CD4-positive, alpha-beta T cell treated with Interleukin-2 at 100 ng/mL for 4 hours (primary cell): ENCODE measurements at regions not wholly inside any gene's neighbourhood (a gene's known extent, or its start where the extent isn't known, plus 50 kb on each side); places are given as distances from the start of the nearest gene placed in this dataset.
"Not testable (repeated sequence)": the region's sequence is repeated elsewhere in the genome, so short reads cannot be mapped to it uniquely, and the experiment has no call there.

ENCODE experiments used
- DNase-seq: peaks from one replicate; pipeline ENCODE4 v3.0.0-alpha.2; 2020; ENCODE audit warnings: low spot score

DNA sequence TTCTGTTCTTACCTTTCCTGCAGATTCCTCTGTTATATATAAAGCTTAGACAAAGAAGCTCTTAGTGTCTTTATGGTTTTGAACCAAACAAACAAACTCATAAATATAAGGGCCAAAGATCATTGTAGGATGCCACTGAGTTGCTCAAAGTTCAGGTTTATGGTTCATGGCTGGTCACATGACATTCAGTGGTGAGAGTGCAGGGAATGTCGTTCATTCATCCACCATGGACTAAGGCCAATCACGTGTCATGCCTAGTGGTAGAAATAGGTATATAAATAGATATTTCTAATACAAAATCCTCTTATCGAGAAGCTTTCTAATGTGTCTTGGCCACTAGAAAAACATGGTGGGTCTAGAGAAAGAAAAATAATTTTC, 119.4 kb downstream of the GATA3 start:
- DNase-seq: no peak

DNA sequence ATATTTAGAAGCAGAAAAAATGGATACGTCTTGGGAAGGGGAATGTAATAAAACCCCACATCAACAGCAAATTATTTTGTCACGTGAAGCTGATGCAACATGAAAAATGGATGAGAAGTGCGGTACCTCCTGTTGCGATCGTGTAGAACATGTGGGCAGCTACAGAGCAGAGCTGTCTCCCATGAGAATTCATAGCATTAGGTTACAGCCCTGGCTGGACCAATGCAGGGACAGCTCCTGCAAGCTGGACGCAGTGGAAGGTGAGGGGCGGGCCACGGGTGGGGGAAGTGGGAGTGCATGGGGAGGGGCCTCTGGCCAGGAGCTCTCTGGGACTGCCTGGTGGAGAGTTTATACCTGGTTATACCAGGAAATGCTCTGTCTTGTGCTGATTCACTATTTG, 120.3 kb downstream of the GATA3 start:
- no peak for DNase-seq

DNA sequence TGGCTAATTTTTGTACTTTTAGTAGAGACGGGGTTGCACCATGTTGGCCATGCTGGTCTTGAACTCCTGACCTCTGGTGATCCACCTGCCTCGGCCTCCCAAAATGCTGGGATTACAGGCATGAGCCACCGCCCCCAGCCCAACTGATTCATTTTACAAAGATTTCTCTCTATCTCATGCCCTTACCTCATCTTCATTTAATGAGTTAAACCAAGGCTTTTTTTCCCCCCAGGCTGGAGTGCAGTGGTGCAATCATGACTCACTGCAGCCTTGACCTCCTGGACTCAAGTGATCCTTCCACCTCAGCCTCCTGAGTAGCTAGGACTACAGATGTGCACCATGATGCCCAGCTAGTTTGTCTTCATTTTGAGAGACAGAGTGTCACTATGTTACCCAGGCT, 123.0 kb downstream of the GATA3 start:
- DNase-seq: not testable (repeated sequence)

DNA sequence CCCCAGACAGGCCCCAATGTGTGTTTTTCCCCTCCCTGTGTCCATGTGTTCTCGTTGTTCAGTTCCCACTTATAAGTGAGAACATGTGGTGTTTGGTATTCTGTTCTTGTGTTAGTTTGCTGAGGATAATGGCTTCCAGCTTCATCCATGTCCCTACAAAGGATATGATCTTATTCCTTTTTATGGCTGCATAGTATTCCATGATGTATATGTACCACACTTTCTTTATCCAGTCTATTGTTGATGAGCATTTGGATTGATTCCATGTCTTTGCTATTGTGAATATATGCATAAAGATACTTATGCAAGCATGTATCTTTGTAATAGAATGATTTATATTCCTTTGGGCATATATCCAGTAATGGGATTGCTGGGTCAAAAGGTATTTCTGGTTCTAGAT, 125.3 kb downstream of the GATA3 start:
- not testable (repeated sequence) for DNase-seq

DNA sequence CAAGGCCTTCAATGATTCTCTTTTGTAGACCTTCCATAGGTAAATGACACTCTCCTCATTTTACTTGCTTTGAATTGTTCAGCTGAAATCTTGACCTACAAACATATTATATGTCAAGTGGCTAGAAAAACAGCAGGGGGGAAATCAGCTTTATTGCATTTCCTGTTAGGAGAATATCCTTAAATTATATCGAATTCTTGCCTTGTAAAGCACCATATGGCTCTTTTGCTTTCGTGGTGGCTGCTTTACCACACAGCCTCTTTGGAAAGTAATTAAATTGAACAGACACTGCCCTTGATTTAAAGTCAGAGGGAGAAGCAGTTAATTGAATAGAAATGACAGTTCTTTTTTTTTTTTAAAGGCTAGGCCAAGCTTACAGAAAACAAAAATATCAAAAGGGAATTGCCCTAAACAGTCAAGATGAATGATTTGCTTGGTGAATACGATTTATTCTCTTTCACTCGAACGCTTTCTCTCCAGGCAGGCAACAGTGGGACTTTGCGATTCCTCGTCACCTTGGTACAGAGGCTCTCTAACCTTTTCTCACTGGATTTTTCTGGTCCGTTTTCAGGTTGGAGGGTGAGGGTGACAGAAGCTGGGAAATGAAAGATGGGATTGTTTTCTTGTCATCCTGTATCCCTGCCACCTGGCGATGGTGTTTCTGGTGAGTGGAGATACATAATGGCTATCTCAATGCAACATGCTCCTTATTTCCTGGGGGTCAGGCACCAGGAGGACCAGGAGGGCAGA, 126.0 kb downstream of the GATA3 start:
- no peak for DNase-seq

DNA sequence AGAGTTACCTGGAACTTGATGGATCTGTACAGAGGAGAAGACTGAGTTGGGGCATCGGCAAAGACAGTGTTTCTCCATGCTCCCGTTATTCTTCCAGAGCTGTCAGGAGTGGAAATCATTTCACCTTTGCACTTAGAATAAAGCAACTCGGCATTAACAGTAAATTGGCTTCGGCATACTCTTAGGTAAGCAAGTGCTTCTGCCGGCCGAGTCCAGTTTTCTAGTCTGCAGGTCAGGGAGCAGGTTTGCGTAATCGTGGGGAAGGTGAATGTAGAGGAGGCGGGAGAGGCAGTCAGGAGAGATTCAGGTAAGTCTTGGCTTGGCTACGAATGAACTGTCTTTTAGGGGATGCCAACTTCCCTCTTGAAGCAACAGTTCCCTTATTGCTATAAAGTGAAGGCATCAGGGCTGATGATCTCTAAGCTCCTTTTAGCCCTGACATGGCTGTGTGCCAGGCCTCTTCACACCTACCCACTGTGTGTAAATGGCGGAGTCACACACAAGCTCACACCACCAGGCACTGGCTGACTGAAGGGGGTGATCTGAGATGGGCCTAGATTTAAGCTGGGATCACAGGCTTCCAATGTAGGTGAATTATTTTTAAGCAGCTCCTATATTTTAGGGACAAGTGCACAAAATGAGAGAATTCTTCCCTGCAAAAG, 127.1 kb downstream of the GATA3 start:
- DNase-seq: no peak

DNA sequence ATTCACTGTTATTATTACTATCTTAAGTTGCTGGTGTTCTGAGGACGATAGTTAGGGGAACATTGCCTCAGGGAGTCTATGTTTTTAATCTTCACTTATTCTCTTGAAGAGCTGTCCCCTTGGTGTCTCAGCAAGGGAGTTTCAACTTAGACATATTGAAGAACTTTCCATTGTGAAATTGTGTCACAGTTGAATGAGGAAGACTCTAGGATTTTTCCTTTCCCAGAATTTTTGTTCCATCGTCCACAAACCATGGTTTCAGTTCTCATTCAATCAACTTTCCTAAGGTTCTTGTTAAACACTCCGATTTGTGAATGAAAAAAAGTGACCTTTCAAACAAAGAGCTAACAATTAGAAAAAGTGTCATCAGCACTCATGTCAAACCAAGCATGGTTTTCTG, 128.3 kb downstream of the GATA3 start:
- DNase-seq: peak; percentile 3

DNA sequence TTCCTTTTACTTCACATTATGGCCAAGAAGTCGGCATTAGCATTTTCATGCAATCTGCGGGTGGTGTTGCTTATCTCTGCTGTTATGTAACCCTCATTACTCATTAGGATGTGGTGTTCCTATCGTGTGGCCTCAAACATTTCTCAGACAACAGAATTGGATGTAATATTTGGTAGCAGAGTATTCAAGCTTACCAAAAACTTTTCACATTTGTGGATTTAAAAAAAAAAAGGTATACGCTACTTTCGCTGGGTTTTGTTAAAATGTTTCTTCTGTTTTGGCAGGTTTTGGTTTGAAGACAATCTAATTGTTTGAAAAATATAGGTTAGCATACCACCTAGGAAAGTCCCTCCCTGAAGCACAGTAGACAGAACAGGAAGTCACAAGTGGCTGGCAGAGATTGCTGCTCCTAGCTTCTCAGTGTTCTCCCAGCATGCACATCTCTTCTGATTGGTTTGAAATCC, 128.8 kb downstream of the GATA3 start:
- peak; percentile 75 for DNase-seq

DNA sequence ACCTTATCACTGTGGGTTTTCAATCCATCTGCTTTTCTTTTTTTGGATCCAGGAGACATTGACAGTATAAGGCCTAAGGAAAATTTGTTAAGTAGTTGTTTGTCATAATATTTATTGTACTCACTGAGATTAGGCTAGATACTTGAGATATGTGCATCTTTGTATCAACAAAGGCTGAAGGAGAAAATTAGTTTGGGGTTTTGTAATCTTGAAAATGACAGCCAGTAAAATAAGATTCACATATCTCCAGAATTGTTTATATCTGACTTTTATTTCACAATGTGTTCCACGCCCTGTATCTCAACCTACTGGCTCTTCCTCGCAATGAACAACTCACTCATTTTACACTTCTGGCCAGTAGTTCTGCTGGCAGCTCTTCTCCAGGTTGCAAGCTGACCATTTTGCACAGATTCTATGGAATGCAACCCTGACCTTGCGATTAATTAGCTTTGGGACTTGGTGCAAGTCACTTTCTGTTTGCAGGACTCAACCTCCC, 132.7 kb downstream of the GATA3 start:
- DNase-seq: no peak

DNA sequence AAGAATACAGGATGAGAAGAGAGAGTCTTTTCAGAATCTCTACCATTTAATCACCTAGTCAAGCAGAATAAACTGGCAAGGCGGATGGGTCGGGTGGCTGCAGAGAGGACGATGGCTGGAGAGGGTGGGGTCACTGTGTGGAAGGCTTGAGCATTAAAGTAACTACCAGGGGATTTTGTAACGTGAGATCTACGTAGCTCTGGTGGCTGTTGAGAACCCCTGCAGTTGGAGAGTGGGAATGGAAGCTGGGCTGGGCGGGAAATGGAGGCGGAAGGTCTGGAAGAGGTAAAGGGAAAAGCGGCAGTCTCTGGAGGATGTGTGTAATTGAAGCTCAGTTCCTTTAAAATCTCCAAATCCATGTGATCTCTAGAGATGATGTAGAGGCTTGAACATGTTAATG, 135.0 kb downstream of the GATA3 start:
- DNase-seq: no peak

DNA sequence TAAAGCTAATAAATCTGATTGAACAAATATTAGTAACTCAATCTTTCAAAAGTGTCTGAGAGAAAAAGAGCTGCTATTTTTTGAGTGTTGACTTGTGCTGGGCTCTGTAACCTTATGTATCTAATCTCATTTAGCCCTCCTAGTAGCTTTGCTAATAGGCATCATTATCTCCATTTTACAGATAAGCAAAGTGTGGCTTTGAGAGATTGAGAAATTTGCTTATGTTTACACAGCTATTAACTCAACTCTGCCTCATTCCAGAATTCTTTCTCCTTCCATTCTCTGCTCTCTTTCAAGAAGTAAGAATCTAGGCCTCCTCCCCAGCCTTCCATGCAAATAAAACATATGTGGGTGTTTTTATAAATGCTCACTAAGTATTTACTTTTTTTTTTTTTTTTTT, 137.8 kb downstream of the GATA3 start:
- DNase-seq: no peak

DNA sequence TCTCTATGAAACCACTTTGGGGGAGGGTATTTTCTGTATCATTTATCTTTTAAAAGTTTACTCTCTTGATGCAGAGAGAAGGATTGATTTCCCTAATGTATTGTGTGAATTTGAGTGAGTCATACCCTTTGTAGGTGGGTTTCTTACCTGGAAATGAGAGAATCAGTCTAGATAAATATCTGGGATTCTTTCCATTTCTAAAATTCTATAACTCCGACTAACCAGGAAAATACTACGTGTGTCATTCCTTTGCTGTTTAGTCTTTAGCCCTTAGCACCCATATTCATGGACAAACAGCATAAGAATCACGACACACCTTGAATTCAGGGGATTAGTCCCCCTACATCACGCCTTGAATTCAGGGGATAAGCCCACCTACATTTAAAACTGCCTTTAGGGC, 139.1 kb downstream of the GATA3 start:
- no peak for DNase-seq

DNA sequence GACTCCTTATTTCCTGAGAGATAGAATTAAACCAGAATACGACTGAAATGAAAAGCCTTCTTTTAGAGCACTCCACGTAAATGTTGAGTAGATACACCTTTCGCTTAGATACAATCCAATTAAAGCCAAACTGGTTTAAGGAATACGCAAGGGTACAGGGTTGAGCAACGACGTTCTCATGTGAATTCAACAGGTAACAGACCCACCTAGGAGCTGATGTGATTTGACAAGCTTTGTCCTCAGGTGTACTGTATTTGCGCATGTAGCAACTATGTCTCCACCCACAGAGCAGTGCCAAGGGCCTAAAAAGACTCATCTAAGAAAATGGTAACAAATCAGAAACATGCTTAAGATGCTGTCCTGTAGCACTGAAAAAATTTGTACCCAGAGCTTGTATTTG, 139.6 kb downstream of the GATA3 start:
- DNase-seq: no peak

DNA sequence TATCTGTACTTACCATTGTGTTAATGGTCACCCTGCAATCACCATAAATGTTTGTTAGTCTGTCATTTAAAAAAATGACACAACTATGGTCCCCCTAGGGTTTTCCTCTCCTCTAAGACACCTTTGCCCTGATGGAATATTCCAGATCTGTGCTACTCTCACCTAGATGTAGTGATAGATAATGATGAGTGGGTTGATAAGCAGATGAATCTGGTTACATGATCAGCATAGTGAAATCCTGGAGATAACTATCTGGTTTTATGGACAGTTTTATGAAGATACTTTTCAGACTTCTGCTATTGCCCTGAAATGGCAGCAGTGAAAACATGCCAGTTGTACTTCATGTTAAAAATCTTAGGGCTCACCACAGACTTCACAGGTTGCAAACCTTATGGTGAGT, 152.4 kb downstream of the GATA3 start:
- DNase-seq: no peak

DNA sequence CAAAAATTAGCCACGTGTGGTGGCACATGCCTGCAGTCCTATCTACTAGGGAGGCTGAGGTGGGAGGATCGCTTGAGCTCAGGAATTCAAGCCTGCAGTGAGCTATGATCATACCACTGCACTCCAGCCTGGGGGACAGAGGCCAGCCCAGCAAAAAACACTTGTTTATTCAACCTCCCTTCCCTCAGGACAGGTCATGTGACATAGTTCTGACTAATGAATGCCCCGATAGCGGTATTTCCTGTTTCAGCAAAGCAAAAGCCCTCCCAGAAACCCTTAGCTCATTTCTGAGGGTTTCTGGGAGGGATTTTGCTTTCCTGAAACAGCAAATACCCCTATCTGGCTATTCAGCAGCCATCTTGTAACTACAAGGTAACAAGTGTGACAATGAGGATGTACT, 157.1 kb downstream of the GATA3 start:
- no peak for DNase-seq

DNA sequence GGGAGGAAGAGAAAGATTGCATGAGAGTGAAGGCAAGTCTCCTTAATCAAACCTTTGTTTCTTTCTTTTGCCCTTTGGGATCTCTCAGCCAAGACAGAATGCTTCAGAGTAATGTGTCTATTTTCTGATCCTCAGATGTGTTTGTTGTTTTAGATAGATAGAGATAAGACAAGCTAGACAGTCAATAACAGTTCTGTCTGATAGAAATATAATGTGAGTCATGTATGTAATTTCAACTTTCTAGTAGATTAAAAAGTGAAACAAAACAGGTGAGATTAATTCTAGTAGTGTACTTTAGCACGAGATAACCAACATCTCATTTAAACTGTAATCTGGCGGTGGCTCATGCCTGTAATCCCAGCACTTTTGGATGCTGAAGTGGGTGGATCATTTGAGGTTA, 159.2 kb downstream of the GATA3 start:
- DNase-seq: no peak

DNA sequence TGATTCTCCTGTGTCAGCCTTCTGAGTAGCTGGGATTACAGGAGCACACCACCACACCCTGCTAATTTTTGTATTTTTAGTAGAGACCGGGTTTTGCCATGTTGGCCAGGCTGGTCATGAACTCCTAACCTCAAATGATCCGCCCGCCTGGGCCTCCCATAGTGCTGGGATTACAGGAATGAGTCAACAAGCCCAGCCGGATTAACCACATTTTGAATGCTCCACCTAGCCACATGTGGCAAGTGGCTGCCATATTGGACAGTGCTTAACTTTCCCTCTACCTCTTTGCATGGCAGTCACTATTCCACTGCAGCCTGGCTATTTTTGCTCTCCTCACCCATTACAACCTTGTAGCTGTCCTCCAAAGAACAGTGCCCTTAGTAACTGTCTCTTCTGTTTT, 160.1 kb downstream of the GATA3 start:
- DNase-seq: no peak

DNA sequence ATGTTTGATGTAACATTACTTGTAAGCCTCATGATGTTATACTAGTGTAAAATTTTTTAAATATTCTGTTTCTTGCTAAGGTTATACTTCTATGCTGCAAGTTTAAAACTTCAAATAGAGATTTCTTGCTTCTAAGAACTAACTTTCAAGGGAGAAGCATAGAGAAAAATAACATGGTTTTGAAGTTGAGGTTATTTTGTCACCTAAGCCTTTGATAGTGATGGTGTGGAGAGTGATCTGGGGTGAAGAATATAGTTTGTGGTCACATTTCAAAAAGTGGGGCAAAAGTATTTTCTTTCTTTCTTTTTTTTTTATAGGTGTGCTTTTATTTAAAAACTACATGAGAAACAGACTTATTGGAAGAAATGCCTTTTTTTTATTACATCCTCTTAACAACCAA, 162.4 kb downstream of the GATA3 start:
- DNase-seq: no peak

DNA sequence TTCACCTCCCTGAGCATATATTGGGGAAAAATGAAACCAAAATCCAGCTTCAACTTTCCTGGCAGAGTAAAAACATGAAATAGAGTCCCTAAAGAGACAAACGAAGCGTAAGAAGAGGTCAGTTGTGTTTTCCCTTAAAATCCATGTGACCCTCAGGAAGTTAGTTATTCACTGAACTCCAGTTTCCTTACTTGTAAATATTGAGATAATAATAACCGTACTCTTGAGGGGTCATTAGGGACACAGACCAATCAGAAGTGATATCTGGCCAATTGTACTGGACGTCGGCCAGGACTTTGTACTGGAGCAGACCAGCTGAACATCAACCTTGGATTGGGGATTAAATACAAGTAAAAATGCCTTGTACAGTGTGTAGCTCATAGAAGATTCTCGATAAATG, 167.0 kb downstream of the GATA3 start:
- DNase-seq: no peak

DNA sequence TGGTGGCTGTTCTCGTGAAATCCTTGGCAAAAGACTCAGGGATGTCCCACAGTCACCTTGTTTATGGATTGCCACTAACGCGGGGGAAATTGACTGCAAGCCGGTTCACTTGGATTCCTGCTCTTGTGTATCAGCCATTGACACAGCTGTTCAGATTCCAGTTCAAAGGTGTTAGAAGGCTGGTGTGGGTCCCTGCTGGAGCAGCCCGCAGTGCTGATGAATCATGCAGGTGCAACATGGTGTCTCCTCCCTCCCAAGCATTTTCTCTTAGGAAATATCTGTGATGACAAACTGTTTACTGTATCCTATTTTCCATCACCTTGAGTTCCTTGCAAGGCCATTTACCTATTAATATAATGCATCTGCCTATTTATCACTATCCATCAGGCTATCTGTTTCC, 170.1 kb downstream of the GATA3 start:
- DNase-seq: no peak

DNA sequence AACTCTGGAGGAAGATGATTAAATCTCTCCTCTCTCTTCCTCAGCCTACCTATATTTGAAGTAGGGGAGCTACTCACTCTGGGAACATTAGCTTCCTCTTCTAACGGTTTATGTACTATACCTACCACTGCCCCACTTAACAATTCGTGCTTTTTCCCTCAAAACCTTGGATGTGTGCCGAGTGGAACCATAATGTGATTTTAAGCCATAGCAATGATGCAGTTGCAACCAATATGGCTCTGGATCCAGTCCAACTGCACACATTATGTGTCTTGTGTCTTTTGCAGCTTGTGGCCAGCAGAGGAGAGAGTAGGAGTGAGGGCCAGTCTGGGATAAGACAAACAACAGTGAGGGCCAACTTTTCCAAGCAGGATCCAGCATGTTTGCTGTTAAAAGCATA, 170.7 kb downstream of the GATA3 start:
- no peak for DNase-seq

DNA sequence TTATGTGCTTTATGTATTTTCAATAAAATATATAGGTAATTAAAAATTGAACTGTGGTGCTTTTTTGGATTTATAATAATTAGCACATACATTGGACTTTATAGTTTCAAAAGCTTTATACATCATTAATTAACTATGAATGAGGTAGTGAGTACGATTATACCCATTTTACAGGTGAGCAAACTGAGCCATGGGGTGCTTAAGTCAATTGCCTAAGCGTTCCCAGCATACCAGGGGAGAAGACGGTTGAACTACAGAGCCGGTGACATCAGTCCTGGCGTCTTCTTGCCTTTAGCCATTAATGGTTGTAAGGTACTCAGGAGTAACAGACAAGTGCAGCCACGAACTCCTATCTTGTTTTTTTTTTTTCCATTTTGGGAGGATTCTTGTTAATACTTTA, 172.8 kb downstream of the GATA3 start:
- no peak for DNase-seq

DNA sequence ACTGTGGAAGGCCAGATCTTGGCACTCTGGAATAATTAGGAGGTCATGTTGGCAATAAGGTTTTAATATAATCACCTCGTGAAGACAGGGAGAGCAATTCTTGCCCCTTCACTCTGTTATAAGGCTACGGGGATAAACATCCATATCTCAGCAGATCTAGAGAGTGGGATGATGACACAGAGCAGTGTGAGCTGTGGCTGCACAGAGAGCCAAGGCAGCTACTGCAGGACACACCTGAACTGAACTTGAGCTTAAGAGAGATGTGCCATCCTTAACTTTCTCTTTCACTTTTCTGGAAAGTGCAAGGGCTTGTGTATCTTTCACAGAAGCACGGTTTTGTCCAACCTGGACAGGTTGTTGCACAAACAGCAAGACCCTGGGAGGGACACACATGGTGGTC, 174.7 kb downstream of the GATA3 start:
- DNase-seq: peak; percentile 29

DNA sequence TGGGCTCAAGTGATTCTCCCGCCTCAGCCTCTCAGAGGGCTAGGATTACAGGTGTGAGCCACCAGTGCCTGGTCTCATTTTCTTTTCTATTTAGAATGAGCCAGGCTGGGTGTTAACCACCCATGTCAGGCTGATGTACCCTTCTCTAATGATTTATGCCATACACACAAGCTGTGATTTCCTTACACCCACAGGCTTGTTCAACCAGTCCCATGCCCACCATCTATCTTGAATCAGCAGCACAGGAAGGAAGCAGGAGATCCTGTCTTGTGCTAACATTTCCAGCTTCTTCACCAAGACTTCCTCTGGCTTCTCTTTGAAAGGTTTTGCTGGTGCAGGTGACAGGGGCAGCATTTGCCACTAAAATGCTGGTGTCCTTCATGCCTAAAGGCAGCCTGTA, 176.4 kb downstream of the GATA3 start:
- DNase-seq: no peak
